Astrocyte (in vitro differentiated cells and primary cell): ENCODE measurements at regions not wholly inside any gene's neighbourhood (a gene's known extent, or its start where the extent isn't known, plus 50 kb on each side); places are given as distances from the start of the nearest gene placed in this dataset.
A peak's percentile ranks its signal among the peaks of the same experiment; 100 is the strongest.

Experiments used
- DNase-seq: peaks from one replicate; pipeline ENCODE4 v3.0.0-alpha.2; 2010; ENCODE audit warnings: low read depth
- FAIRE-seq: peaks from 2 replicates; lab custom pipeline; 2011; peaks lifted over from hg19 to GRCh38; lab: Jason Lieb, UNC
- H2AFZ ChIP-seq: 2 replicates; pipeline ENCODE4 v1.6.0; 2012; ENCODE audit warnings: low read depth, low read length, inconsistent platforms
- H3K27ac ChIP-seq: 2 replicates; pipeline ENCODE4 v1.5.1; 2011; ENCODE audit warnings: low read depth, low read length, inconsistent platforms
- H3K27me3 ChIP-seq: 2 replicates; pipeline ENCODE4 v1.6.0; 2011; ENCODE audit warnings: low read length, inconsistent platforms; ENCODE audit not compliant: insufficient read depth
- H3K36me3 ChIP-seq: 2 replicates; pipeline ENCODE4 v1.5.1; 2011; ENCODE audit warnings: low read length, inconsistent platforms; ENCODE audit not compliant: insufficient read depth
- H3K4me1 ChIP-seq: 2 replicates; pipeline ENCODE4 v1.5.1; 2011; ENCODE audit warnings: low read length, inconsistent platforms; ENCODE audit not compliant: insufficient read depth
- H3K4me2 ChIP-seq: 2 replicates; pipeline ENCODE4 v1.6.0; 2012; ENCODE audit warnings: low read length, inconsistent platforms
- H3K4me3 ChIP-seq: 2 replicates; pipeline ENCODE4 v1.5.1; 2011; ENCODE audit warnings: low read depth, mild to moderate bottlenecking, low read length, inconsistent platforms; ENCODE audit not compliant: insufficient read depth
- H3K79me2 ChIP-seq: 2 replicates; pipeline ENCODE4 v1.6.0; 2012; ENCODE audit warnings: mild to moderate bottlenecking, low read length, inconsistent platforms; ENCODE audit not compliant: insufficient read depth
- H3K9ac ChIP-seq: 2 replicates; pipeline ENCODE4 v1.6.0; 2012; ENCODE audit warnings: mild to moderate bottlenecking, low read length, inconsistent platforms
- H3K9me3 ChIP-seq: 2 replicates; pipeline ENCODE4 v1.5.1; 2012; ENCODE audit warnings: low read depth, mild to moderate bottlenecking, low read length, inconsistent platforms; ENCODE audit not compliant: insufficient read depth
- H4K20me1 ChIP-seq: 2 replicates; pipeline ENCODE4 v1.6.0; 2012; ENCODE audit warnings: low read length, inconsistent platforms; ENCODE audit not compliant: insufficient read depth
- H3K27ac Mint-ChIP-seq: one replicate; pipeline ENCODE4 v1.8.0; 2021; ENCODE audit warnings: mild to moderate bottlenecking, mixed read lengths; ENCODE audit not compliant: unreplicated experiment
- H3K27me3 Mint-ChIP-seq: one replicate; pipeline ENCODE4 v1.8.0; 2021; ENCODE audit warnings: low read depth, mixed read lengths; ENCODE audit not compliant: unreplicated experiment
- H3K36me3 Mint-ChIP-seq: one replicate; pipeline ENCODE4 v1.8.0; 2021; ENCODE audit warnings: low read depth, mixed read lengths; ENCODE audit not compliant: unreplicated experiment
- H3K4me1 Mint-ChIP-seq: one replicate; pipeline ENCODE4 v1.8.0; 2021; ENCODE audit warnings: low read depth, mixed read lengths; ENCODE audit not compliant: unreplicated experiment
- H3K4me3 Mint-ChIP-seq: one replicate; pipeline ENCODE4 v1.8.0; 2021; ENCODE audit warnings: mild to moderate bottlenecking, moderate library complexity, mixed read lengths; ENCODE audit not compliant: unreplicated experiment
- H3K9me3 Mint-ChIP-seq: one replicate; pipeline ENCODE4 v1.8.0; 2021; ENCODE audit warnings: mild to moderate bottlenecking, mixed read lengths; ENCODE audit not compliant: unreplicated experiment
- CTCF ChIP-seq: IDR thresholded peaks from 2 replicates; pipeline ENCODE4 v1.5.1; 2011; ENCODE audit warnings: low read depth, mild to moderate bottlenecking, inconsistent platforms, low read length, moderate library complexity; ENCODE audit not compliant: insufficient read depth
- EZH2 ChIP-seq: IDR thresholded peaks from 2 replicates; pipeline ENCODE4 v1.6.1; 2012; ENCODE audit warnings: mild to moderate bottlenecking, low read length, inconsistent platforms; ENCODE audit not compliant: insufficient read depth

- no peaks in the 10 kb centered on the region for H3K9me3 Mint-ChIP-seq
- no peaks in the 10 kb centered on the region for H4K20me1 ChIP-seq
- no peak overlapping the region for H3K4me3 Mint-ChIP-seq
- H3K27ac Mint-ChIP-seq: no peak overlapping the region
- TF ChIP-seq EZH2 (no peak), CTCF (no peak)
- DNase-seq (peak; percentile 72), FAIRE-seq (no peak)
- H3K36me3 ChIP-seq: no peaks in the 10 kb centered on the region
- H3K36me3 Mint-ChIP-seq: no peaks in the 10 kb centered on the region
- no peaks in the 10 kb centered on the region for H3K27me3 ChIP-seq
- peak overlapping the region; percentile 18 for H3K9ac ChIP-seq
- H3K4me3 ChIP-seq: no peak overlapping the region
- no peaks in the 10 kb centered on the region for H3K4me1 ChIP-seq
- no peak overlapping the region for H2AFZ ChIP-seq
- H3K4me2 ChIP-seq: peak overlapping the region; percentile 54
- no peaks in the 10 kb centered on the region for H3K27me3 Mint-ChIP-seq
- H3K4me1 Mint-ChIP-seq: peaks cover 3% of the 10 kb centered on the region
- H3K9me3 ChIP-seq: no peaks in the 10 kb centered on the region
- no peaks in the 10 kb centered on the region for H3K79me2 ChIP-seq
- H3K27ac ChIP-seq: peak overlapping the region; percentile 30
Measured at GRCh38 chr4:174394915-174395314, 111.2 kb downstream of the CEP44 start.

GRCh38 chr4:174389439-174389838, 105.7 kb downstream of the CEP44 start:
- H3K4me3 Mint-ChIP-seq: no peak overlapping the region
- no peaks in the 10 kb centered on the region for H3K36me3 Mint-ChIP-seq
- no peak for DNase-seq
- H3K27me3 Mint-ChIP-seq: no peaks in the 10 kb centered on the region
- H3K9me3 Mint-ChIP-seq: no peaks in the 10 kb centered on the region
- no peaks in the 10 kb centered on the region for H3K4me1 Mint-ChIP-seq
- H3K4me1 ChIP-seq: no peaks in the 10 kb centered on the region
- H3K27ac ChIP-seq: no peak overlapping the region
- TF ChIP-seq CTCF (no peak), EZH2 (no peak)
- H3K9ac ChIP-seq: no peak overlapping the region
- H3K9me3 ChIP-seq: no peaks in the 10 kb centered on the region
- H4K20me1 ChIP-seq: no peaks in the 10 kb centered on the region
- H3K27ac Mint-ChIP-seq: no peak overlapping the region
- no peak overlapping the region for H3K4me2 ChIP-seq
- FAIRE-seq: no peak
- H3K27me3 ChIP-seq: no peaks in the 10 kb centered on the region
- H2AFZ ChIP-seq: no peak overlapping the region
- no peaks in the 10 kb centered on the region for H3K79me2 ChIP-seq
- no peak overlapping the region for H3K4me3 ChIP-seq
- H3K36me3 ChIP-seq: no peaks in the 10 kb centered on the region

GRCh38 chr4:174388461-174389145, 104.9 kb downstream of the CEP44 start:
- Histone ChIP-seq H3K27me3 (no peaks in the 10 kb centered on the region), H2AFZ (no peak overlapping the region), H3K9ac (no peak overlapping the region), H3K4me1 (no peaks in the 10 kb centered on the region), H3K36me3 (no peaks in the 10 kb centered on the region), H3K27ac (no peak overlapping the region), H3K9me3 (no peaks in the 10 kb centered on the region), H3K4me2 (no peak overlapping the region), H3K4me3 (no peak overlapping the region), H3K79me2 (no peaks in the 10 kb centered on the region), H4K20me1 (no peaks in the 10 kb centered on the region)
- Mint-ChIP-seq H3K27ac (no peak overlapping the region), H3K27me3 (no peaks in the 10 kb centered on the region), H3K4me1 (no peaks in the 10 kb centered on the region), H3K9me3 (no peaks in the 10 kb centered on the region), H3K4me3 (no peak overlapping the region), H3K36me3 (no peaks in the 10 kb centered on the region)
- FAIRE-seq: no peak
- TF ChIP-seq CTCF (no peak), EZH2 (no peak)
- no peak for DNase-seq
